GM19043 (cell line): ENCODE measurements at regions not wholly inside any gene's neighbourhood (a gene's known extent, or its start where the extent isn't known, plus 50 kb on each side); places are given as distances from the start of the nearest gene placed in this dataset.
"Not testable (repeated sequence)": the region's sequence is repeated elsewhere in the genome, so short reads cannot be mapped to it uniquely, and the experiment has no call there.

Experiments used
- ATAC-seq: cut with Tn5 transposase; IDR thresholded peaks from one replicate; pipeline ENCODE4 v1.9.1; 2021; ENCODE audit warnings: low read depth; ENCODE audit not compliant: unreplicated experiment

DNA sequence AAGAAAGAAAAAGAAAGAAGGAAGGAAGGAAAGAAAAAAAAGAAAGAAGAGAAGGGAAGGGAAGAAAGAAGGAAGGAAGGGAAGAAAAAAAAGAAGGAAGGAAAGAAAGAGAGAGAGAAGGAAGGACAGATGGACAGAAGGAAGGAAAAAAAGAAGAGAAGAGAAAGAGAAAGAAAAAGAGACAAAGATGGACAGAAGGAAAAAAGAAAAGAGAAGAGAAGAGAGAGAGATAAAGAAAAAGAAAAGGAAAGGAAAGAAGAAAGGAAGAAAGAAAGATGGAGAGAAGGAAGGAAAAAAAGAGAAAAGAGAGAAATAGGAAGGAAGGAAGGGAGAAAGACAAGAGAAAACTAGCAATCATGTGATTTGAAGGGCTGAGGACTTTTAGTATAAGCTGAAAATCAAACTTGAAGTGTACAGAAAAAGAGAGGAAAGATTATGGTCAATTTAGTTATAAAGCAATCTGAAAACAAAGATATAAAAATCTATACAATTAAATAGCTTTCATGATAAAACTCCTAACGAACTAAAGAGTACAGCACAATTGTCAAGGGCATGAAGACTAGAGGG, 115.3 kb downstream of the LTN1 start:
- no peak for ATAC-seq

DNA sequence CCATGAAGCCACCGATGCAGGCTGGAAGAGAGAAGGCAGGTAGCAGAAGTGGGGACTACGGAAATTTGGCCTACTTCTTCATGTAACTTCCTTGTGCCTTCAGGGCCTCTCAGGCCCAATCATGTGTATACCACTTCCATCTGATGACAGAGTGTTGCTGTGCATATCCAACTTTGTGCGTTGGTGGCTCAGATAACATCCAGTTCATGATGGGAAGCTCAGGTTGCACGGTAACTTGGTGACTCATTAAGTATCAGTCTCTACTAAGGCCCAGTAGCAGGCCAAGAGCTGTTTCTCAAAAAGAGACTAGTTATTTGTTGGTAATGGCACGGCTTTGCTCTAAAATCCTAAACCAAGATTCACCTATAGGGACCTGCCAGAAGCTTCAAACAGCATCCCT, 117.6 kb downstream of the LTN1 start:
- ATAC-seq: no peak

DNA sequence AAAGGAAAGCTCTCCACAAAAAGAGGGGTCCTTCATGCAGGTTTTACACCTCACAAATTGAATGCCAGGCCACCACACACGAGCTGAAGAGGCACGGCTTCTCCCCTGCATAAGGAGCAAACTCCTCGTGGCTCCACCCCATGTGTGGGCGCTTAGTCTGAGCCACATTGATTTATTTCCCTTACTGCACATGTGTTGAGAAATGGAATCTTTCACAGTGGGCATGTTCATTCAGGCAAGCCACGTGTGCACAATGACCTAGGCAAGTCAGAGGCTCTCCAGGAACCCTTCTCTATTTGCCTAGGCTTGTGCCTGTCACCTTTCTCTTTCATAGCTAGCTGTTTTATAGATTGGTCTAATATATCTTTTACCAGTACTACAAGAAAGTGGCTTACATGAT, 120.5 kb downstream of the LTN1 start:
- no peak for ATAC-seq

DNA sequence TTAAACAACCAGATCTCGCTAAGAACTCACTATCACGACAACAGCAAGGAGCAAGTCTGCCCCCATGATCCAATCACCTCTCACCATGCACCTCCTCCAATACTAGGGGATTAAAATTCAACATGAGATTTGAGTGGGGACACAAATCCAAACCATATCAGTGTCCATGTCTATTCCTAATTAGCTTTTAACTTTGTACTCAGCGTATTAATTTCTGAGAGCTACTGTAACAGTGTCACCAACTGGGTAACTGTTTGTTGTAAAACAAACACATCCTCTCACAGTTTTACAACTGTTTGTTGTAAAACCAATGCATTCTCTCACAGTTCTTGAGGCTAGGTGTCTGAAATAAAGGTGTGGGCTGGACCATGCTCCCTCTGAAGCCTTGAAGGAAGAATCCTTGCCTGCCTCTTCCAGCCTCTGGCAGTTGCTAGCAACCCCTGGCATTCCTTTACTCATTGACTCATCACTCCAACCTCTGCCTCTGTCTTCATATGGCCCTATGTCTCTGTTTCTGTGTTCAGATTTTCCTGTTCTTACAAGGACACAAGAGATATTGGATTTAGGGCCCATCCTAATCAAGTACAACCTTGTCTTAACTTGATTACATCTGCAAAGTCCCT, 121.2 kb downstream of the LTN1 start:
- ATAC-seq: no peak

DNA sequence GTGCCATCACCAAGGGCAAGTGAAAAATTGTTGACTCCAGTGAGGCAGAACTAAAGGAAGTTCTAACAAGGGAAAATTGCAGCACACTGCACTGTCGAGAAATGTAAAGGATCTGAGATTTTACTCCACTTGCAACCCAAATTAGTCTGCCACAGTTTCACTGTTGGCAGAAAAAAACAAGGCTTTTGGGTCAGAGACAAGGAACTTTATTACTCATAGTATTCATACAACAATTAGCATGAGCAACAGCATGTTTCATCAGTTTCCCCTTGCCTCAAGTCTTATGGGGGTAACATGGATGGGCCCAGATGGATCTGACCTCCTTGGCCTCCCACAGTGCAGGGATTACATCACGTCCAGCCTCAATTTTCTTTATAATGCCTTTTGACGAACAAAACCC, 125.3 kb downstream of the LTN1 start:
- ATAC-seq: no peak

DNA sequence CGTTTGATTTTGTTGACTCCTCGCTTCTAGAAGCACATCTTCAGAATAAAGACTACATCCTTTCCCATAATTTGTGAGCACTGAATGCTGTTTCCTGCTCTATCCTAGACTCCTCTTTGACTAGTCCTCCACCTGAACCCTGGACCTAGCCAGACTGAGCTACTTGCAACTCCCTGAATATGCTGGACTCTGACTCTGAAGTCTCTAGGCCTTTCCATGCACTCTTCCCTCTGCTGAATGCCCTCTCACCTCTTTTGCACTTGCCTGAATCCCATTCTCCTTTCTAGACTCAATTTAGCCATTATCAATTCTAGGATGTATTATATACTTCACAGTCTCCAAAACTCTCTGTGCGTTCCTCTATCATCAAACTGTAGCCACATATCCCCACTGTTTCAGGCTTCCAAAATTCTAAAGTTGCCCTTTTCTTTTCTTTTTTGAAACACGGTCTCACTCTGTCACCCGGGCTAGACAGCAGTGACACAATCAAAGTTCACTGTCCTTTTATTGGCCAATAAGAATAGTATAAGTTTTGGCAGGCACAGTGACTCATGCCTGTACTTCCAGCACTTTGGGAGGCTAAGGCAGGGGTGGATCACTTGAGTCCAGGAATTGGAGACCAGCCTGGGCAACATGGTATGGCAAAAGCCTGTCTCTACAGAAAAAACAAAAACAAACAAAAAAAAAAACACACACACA, 127.0 kb downstream of the LTN1 start:
- ATAC-seq: no peak

DNA sequence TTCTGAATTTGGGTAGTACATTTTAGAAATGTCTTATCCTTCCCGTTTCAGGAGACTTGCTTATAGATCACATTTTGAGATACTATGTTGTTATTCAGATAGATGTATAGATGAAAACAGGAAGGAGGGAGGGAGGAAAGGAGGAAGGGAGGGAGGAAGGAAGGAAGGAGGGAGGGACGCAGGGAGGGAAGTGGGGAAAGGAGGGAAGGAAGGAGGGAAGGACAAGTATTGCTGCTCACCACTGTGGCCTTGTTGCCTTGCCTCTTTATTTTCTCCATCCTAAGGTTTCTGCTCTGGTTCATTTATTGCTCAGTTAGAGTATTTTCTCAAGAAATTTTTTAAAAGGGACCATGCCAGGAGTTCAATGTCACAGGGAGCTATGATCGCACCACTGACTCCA, 134.3 kb downstream of the LTN1 start:
- ATAC-seq: no peak

DNA sequence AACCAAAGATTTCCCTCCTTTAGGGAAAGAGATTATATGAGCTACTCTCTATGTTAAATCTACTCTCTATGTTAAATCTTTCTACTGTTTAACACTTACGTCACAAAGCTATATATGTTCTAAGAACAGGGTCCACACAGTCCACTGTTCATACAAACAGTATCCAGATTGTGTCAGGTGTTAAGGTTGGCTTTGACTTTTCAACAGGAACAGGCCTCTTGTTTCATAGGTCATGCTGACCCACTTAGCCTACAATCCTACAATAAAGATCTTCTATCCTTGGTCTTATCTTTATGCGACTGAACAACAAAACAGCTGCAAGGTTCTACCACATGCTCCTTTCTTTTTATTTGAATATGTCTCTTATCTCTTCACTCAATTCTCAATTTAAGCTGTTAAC, 134.9 kb downstream of the LTN1 start:
- no peak for ATAC-seq

DNA sequence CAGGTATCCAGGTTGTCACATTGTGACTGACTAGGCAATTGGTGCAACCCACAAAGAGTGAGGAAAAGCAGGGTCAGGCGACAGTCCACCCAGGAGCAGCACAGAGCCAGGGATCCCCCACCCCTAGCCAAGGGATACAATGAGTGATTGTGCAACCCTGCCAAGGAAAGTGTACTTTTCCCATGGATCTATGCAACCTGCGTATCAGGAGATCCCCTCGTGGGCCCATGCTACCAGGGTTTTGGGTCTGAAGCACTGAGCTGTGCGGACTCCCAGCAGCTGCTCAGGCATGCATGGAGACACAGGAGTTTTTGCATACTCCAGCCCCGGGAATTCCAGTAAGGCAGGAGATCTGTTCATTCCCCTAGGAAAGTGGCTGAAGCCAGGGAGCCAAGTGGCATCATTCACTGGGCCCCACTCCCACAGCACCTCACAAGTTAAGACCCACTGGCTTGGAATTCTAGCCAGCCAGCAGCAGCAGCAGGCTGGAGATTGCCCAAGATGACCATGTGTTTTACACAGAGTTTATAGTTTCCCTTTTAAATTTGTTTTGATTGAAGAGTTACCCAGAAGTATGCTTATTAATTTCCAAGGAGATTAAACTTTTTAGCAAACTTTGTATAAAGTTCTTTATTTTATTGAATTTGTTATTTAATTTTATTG, 136.0 kb downstream of the LTN1 start:
- ATAC-seq: no peak

DNA sequence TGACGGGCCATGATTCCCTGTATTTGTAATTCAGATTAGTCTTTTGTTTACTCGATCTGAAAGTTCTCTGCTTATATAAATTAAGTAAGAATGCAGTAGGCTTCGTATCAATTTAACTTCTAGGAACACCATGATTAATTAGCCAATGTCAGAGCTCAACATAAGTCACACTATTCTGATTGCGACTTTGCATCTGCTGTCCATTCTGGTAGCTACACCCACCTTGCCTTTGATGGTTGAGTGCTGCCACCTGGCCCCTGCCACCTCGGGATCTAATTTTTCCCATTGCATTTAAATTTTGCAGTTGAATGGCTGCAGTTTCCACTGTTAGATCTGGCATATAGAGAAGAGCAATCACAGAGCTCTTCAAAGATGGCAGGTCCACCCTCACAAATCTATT, 140.0 kb downstream of the LTN1 start:
- ATAC-seq: no peak

DNA sequence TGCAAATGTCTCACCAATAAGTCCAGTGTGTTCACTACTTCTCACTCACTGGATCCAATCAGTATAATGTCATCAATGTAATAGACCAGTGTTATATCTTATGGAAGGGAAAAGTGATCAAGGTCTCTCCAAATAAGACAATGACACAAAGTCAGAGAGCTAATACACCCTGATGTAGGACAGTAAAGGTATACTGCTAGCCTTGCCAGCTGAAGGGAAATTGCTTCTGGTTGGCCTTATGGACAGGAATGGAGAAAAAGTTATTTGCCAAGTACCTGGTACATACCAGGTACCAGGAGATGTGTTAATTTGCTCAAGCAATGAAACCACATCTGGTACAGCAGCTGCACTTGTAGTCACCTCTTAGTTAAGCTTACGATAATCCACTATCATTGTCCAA, 141.0 kb downstream of the LTN1 start:
- ATAC-seq: no peak

DNA sequence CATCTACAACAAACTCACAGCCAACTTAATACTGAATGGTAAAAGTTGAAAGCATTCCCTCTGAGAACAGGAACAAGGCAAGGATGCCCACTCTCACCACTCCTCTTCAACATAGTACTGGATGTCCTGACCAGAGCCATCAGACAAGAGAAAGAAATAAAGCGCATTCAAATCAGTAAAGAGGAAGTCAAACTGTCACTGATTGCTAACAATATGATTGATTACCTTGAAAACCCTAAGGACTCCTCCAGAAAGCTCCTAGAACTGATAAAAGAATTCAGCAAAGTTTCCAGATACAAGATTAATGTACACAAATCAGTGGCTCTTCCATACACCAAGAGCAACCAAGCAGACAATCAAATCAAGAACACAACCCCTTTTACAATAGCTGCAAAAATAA, 153.4 kb downstream of the LTN1 start:
- ATAC-seq: not testable (repeated sequence)

DNA sequence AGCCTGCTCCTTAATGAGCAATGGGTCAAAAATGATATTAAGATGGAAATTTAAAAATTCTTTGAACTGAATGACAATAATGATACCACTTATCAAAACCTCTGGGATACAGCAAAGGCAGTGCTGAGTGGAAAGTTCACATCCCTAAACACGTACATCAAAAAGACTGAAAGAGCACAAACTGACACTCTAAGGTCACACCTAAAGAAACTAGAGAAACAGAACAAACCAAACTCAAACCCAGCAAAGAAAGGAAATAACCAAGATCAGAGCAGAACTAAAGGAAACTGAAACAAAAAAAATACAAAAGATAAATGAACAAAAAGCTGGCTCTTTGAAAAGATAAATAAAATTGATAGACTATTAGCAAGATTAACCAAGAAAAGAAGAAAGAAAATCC, 155.3 kb downstream of the LTN1 start:
- not testable (repeated sequence) for ATAC-seq

DNA sequence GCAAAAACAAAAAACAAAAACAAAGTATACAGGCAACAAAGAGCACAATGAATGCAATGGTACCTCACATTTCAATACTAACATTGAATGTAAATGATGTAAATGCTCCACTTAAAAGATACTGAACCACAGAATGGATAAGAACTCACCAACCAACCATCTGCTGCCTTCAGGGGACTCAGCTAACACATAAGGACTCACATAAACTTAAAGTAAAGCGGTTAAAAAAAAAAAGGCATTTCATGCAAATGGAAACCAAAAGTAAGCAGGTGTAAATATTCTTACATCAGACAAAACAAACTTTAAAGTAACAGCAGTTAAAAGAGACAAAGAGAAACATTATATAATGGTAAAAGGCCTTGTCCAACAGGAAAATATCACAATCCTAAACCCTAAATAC, 156.1 kb downstream of the LTN1 start:
- ATAC-seq: not testable (repeated sequence)

DNA sequence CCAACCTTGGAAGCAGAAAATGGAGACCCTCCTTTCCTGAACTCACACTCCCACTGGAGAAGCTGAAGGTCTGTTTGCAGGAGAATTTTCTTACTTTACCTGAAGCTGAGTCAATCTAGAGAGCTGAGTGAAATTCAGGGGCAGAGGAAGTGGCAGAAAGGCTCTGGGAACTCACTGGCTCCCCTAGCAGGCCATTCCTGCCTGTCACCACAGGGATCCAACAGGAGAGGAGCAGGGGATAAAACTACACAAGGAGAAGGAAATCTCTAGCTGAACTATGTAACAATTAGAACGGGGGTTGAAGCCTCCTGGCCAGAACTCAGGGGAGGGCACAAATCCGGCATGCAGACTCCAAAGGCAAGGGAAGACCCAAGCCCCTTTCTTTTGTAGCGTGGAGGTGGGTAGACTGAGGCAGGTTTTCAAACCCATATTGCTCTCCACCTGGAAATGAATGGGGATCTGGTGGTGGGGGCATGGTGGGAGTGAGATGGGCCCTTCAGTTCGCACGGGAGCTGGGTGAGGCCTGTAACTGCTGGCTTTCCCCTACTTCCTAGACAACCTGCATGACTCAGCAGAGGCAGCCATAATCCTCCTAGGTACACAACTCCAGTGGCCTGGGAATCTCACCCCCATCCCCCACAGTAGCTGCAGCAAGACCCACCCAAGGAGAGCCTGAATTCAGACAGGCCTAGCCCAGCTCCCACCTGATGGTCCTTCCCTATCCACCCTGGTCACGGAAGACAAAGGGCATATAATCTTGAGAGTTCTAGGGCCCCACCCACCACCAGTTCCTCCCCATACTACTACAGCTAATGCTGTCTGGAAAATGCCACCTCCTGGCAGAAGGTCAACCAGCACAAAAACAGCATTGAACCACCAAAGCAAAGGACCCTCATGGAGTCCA, 158.1 kb downstream of the LTN1 start:
- no peak for ATAC-seq

DNA sequence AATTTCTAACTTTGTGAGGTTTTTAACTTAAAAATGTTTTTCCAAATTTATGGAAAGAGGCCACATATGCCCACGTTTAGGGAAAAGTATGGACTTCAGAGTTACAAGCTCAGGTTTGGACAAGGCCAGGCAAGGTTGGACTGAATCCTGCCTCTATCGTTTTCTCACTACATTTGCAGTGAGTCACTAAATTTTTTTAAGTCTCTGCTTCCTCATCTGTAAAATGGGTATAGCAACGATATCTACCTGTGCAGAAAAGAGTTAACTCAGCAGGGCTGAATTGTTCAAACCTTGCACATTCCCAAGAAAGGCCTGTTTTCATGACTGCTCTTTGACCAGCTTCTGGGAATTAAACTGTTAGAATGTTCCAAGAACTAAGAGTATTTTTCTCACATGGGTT, 159.1 kb downstream of the LTN1 start:
- no peak for ATAC-seq

DNA sequence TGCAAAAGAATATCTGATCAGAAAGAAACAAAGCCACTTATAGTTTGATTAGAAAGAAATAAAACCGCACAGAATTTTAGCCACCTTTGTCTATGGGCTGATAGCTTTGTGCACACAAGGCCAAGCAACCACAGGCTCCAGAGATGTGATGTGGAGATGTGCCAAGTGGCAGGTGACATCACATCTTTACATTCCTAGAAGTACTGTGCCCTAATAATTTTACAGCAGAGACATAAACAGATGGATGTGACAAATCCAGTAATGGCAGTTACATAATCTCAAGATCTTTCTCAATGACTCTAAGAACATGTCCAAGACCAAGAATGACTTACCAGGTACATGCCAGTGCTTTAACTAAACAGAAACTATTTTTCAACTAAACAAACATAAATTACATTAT, 159.5 kb downstream of the LTN1 start:
- ATAC-seq: no peak

DNA sequence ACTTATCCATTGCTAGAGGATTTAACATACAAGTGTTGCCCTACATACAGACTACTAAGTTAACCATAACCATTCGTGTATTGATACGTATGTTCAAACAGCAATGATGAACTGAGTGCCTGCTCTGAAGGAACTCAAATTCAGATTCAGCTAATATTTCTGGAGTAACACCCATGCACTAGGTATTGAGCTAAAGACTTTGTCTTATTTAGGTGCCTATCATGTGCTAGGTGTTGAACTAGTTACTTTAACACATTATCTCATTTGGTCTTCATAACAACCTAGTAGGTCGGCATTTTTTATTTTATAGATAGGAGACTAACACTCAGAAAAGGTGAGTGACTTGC, 160.0 kb downstream of the LTN1 start:
- ATAC-seq: no peak

DNA sequence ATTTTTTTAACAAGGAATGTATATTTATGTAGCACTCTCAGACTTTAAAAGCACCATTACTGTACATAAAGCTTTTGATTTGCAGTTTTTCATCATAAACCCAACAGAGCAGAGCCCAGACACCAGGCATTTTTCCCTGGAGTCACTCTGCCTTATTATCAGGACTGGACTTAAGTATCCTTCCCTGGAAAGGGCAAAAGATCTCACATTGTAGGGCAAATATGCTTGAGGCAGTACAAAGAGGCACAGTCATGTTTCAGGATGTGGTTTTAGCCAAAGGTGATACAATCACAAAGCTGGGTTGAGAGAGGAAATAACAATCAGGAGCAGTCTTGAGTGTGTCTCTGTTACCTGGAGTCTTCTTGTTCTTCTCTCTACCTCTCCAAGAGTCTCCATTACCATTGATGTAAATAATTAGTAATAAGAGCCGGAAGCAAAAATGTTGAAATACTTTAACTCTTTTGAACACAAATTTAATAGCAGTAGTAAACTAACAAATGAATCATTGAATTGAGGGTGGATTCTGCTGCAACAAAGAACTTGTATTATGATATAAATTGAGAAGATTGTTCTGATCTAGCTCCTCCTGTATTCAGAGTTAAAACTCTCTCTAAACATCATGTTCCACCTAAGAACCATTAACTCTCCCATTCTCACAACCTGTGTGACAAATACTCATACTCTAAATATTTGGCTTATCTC, 160.5 kb downstream of the LTN1 start:
- ATAC-seq: no peak

DNA sequence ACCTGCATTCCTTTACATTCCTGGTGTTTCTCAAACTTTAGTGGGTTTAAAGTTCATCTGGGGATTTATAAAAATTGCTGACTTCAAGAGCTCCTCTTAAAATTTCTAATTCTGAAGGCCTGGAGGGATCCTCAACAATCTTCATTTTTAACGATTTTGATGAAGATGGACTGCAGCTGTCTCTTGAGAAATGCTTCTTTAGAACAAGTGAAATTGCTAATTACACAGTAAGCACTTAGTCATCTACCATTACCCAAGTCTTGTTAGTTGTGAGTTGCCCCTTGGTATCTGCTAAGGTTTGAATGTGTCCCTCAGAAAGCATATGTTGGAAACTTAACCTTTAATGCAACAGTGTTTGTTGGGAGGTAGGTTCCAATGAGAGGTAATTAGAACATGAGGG, 163.7 kb downstream of the LTN1 start:
- ATAC-seq: no peak
